Sigmoid colon (tissue), 4 donors: ENCODE measurements at regions not wholly inside any gene's neighbourhood (a gene's known extent, or its start where the extent isn't known, plus 50 kb on each side); places are given as distances from the start of the nearest gene placed in this dataset.

Source experiments
- CTCF ChIP-seq, 4 experiments: fragments of 450-650 bp in 3 of 4; fragments of 200-600 bp in 1 of 4; IDR thresholded peaks; one replicate each; pipeline ENCODE4 v1.5.1; 2016 to 2019; ENCODE audit warnings: antibody characterized with exemption in 4 of 4, mild to moderate bottlenecking in 3 of 4, moderate library complexity in 2 of 4
- EP300 ChIP-seq, 4 donors: sonication (generic); formaldehyde crosslinking; IDR thresholded peaks; one replicate each; pipeline ENCODE4 v1.6.1; 2017; ENCODE audit warnings: antibody characterized with exemption in 4 of 4
- POLR2A ChIP-seq, 2 donors: fragments of 450-650 bp; IDR thresholded peaks; one replicate each; pipeline ENCODE4 v1.6.1; 2016; ENCODE audit warnings: antibody characterized with exemption in 2 of 2, mild to moderate bottlenecking in 2 of 2, moderate library complexity in 2 of 2
- POLR2AphosphoS5 ChIP-seq, 4 donors: sonication (generic); formaldehyde crosslinking; IDR thresholded peaks; one replicate each; pipeline ENCODE4 v1.6.1; 2017; ENCODE audit warnings: antibody characterized with exemption in 4 of 4

- no peak for TF ChIP-seq CTCF (IDR thresholded peaks at IDR 0.05)
- peak; percentile 30 to 82 (median 36) for TF ChIP-seq EP300 (IDR thresholded peaks at IDR 0.05)
- no peak for TF ChIP-seq POLR2A (IDR thresholded peaks at IDR 0.05)
- peak; percentile 22 to 69 (median 48) for TF ChIP-seq POLR2AphosphoS5 (IDR thresholded peaks at IDR 0.05)
Observed at GRCh38 chr4:183843248-183843671, 61.8 kb upstream of the STOX2 start.
